Ovary (tissue), 3 donors: ENCODE measurements at regions not wholly inside any gene's neighbourhood (a gene's known extent, or its start where the extent isn't known, plus 50 kb on each side); places are given as distances from the start of the nearest gene placed in this dataset.

ENCODE experiments used
- CTCF ChIP-seq, 3 donors: fragments of 450-650 bp in 2 of 3; fragments of 200-600 bp in 1 of 3; IDR thresholded peaks; one replicate each; pipeline versions ENCODE4 v1.5.1 to v1.8.0; 2016 to 2022; ENCODE audit warnings: antibody characterized with exemption in 3 of 3, mild to moderate bottlenecking in 1 of 3
- EP300 ChIP-seq: sonication (generic); formaldehyde crosslinking; IDR thresholded peaks from one replicate; pipeline ENCODE4 v1.6.1; 2017; ENCODE audit warnings: antibody characterized with exemption
- donor health status: DM: no; HTN: no; CAD: no.

GRCh38 chr12:91952916-91953315 is 192.7 kb downstream of the BTG1 start:
- TF ChIP-seq CTCF (IDR thresholded peaks at IDR 0.05) (no peak), EP300 (no peak)
